ENCODE measurements at regions not wholly inside any gene's neighbourhood (a gene's known extent, or its start where the extent isn't known, plus 50 kb on each side); places are given as distances from the start of the nearest gene placed in this dataset.

GRCh38 chr18:67373636-67374035 is 142.9 kb downstream of the DSEL start:
- no peak overlapping the region for H3K4me3 ChIP-seq (ENCODE audit: low read depth in 1 of 3, low read length in 3 of 3)
- no peak for DNase-seq (ENCODE audit: low spot score)
- 80% methylated on average over 2 of the region's 2 CpGs for WGBS
- H3K36me3 ChIP-seq (ENCODE audit: control insufficient read depth in 4 of 4, insufficient read depth in 3 of 4, low read depth in 1 of 4, low read length in 3 of 4), result no peaks in the 10 kb centered on the region
- H3K27ac ChIP-seq (ENCODE audit: low read depth in 1 of 2, low read length in 2 of 2), result no peak overlapping the region
- no peak for TF ChIP-seq SP1 (IDR thresholded peaks at IDR 0.05)
- TF ChIP-seq CTCF (IDR thresholded peaks at IDR 0.05; ENCODE audit: low read depth, low read length, missing input control), result no peak
- no peak for TF ChIP-seq MAX (IDR thresholded peaks at IDR 0.05)
- TF ChIP-seq FOXA1 (IDR thresholded peaks at IDR 0.05), result no peak
- TF ChIP-seq HNF4A (conservative IDR thresholded peaks at IDR 0.05), result no peak
- TF ChIP-seq EGR1 (IDR thresholded peaks at IDR 0.05; ENCODE audit: low read depth in 2 of 2), result no peak
- no peak for TF ChIP-seq GABPA (IDR thresholded peaks at IDR 0.05 in 1 of 2, conservative IDR thresholded peaks at IDR 0.05 in 1 of 2)
- TF ChIP-seq ATF3 (IDR thresholded peaks at IDR 0.05), result no peak
- no peak for TF ChIP-seq TAF1 (conservative IDR thresholded peaks at IDR 0.05)
- TF ChIP-seq ZBTB33 (IDR thresholded peaks at IDR 0.05), result no peak
- TF ChIP-seq RXRA (IDR thresholded peaks at IDR 0.05), result no peak
- TF ChIP-seq YY1 (IDR thresholded peaks at IDR 0.05), result no peak
- TF ChIP-seq FOXA2 (IDR thresholded peaks at IDR 0.05), result no peak
- no peak for TF ChIP-seq RAD21 (IDR thresholded peaks at IDR 0.05)
- no peak for TF ChIP-seq NR2F2 (IDR thresholded peaks at IDR 0.05)
- TF ChIP-seq HNF4G (IDR thresholded peaks at IDR 0.05), result no peak
- TF ChIP-seq JUND (IDR thresholded peaks at IDR 0.05), result no peak
- H3K9ac ChIP-seq (ENCODE audit: low read depth in 1 of 2, low read length in 2 of 2), result no peak overlapping the region
- no peaks in the 10 kb centered on the region for H3K9me3 ChIP-seq (ENCODE audit: control insufficient read depth in 4 of 4, low read length in 3 of 4)
- H3K4me1 ChIP-seq (ENCODE audit: control insufficient read depth in 4 of 4, insufficient read depth in 4 of 4, low read length in 3 of 4), result no peaks in the 10 kb centered on the region
- no peaks in the 10 kb centered on the region for H3K27me3 ChIP-seq (ENCODE audit: control insufficient read depth in 4 of 4, insufficient read depth in 4 of 4, low read length in 3 of 4)

- TF ChIP-seq YY1 (IDR thresholded peaks at IDR 0.05) (no peak), ZBTB33 (IDR thresholded peaks at IDR 0.05) (no peak), ATF3 (IDR thresholded peaks at IDR 0.05) (no peak), FOXA1 (IDR thresholded peaks at IDR 0.05) (no peak), NR2F2 (IDR thresholded peaks at IDR 0.05) (no peak), EGR1 (IDR thresholded peaks at IDR 0.05; ENCODE audit: low read depth in 2 of 2) (no peak), JUND (IDR thresholded peaks at IDR 0.05) (no peak), REST (IDR thresholded peaks at IDR 0.05) (no peak), MAX (IDR thresholded peaks at IDR 0.05) (no peak), RXRA (IDR thresholded peaks at IDR 0.05) (no peak), RAD21 (IDR thresholded peaks at IDR 0.05) (no peak), SP1 (IDR thresholded peaks at IDR 0.05) (no peak), FOXA2 (IDR thresholded peaks at IDR 0.05) (no peak), CTCF (IDR thresholded peaks at IDR 0.05; ENCODE audit: low read depth, low read length, missing input control) (no peak), HNF4G (IDR thresholded peaks at IDR 0.05) (no peak), GABPA (IDR thresholded peaks at IDR 0.05 in 1 of 2, conservative IDR thresholded peaks at IDR 0.05 in 1 of 2) (no peak), HNF4A (conservative IDR thresholded peaks at IDR 0.05) (no peak), TAF1 (conservative IDR thresholded peaks at IDR 0.05) (no peak)
- no peak overlapping the region for H3K27ac ChIP-seq (ENCODE audit: low read depth in 1 of 2, low read length in 2 of 2)
- H3K27me3 ChIP-seq (ENCODE audit: control insufficient read depth in 4 of 4, insufficient read depth in 4 of 4, low read length in 3 of 4), result no peaks in the 10 kb centered on the region
- no peak overlapping the region for H3K4me3 ChIP-seq (ENCODE audit: low read depth in 1 of 3, low read length in 3 of 3)
- 80% methylated on average over 2 of the region's 2 CpGs for WGBS
- H3K9me3 ChIP-seq (ENCODE audit: control insufficient read depth in 4 of 4, low read length in 3 of 4), result no peaks in the 10 kb centered on the region
- DNase-seq (ENCODE audit: low spot score), result no peak
- no peaks in the 10 kb centered on the region for H3K36me3 ChIP-seq (ENCODE audit: control insufficient read depth in 4 of 4, insufficient read depth in 3 of 4, low read depth in 1 of 4, low read length in 3 of 4)
- H3K4me1 ChIP-seq (ENCODE audit: control insufficient read depth in 4 of 4, insufficient read depth in 4 of 4, low read length in 3 of 4), result no peaks in the 10 kb centered on the region
- no peak overlapping the region for H3K9ac ChIP-seq (ENCODE audit: low read depth in 1 of 2, low read length in 2 of 2)
Observed at GRCh38 chr18:67367540-67367939, 149.0 kb downstream of the DSEL start.

Data from liver (tissue), 8 donors.